Osteoblast (primary cell): ENCODE measurements at regions not wholly inside any gene's neighbourhood (a gene's known extent, or its start where the extent isn't known, plus 50 kb on each side); places are given as distances from the start of the nearest gene placed in this dataset.

Source experiments
- DNase-seq: peaks from one replicate; pipeline ENCODE4 v3.0.0; 2011; ENCODE audit warnings: low spot score, mixed read lengths; ENCODE audit not compliant: insufficient read length; ENCODE audit errors: missing footprints
- H2AFZ ChIP-seq: 2 replicates; pipeline ENCODE4 v1.6.0; 2011; ENCODE audit warnings: mild to moderate bottlenecking, low read length
- H3K27ac ChIP-seq: 2 replicates; pipeline ENCODE4 v1.5.1; 2011; ENCODE audit warnings: mild to moderate bottlenecking, low read depth, low read length, moderate library complexity
- H3K27me3 ChIP-seq: 2 replicates; pipeline ENCODE4 v1.6.0; 2012; ENCODE audit warnings: mild to moderate bottlenecking, control low read depth, inconsistent platforms, low read length, moderate library complexity; ENCODE audit not compliant: insufficient read depth
- H3K36me3 ChIP-seq: 2 replicates; pipeline ENCODE4 v1.5.1; 2011; ENCODE audit warnings: mild to moderate bottlenecking, low read length, control low read depth, moderate library complexity; ENCODE audit not compliant: insufficient read depth
- H3K4me1 ChIP-seq: 2 replicates; pipeline ENCODE4 v1.5.1; 2011; ENCODE audit warnings: mild to moderate bottlenecking, low read length, control low read depth, moderate library complexity; ENCODE audit not compliant: insufficient read depth
- H3K4me2 ChIP-seq: 2 replicates; pipeline ENCODE4 v1.6.0; 2011; ENCODE audit warnings: mild to moderate bottlenecking, low read length; ENCODE audit not compliant: insufficient read depth
- H3K4me3 ChIP-seq: fragments of 200-600 bp; sonication (generic); 3 replicates; pipeline ENCODE4 v1.5.1; 2012; ENCODE audit warnings: mild to moderate bottlenecking, low read length, inconsistent platforms; ENCODE audit not compliant: insufficient read depth
- H3K79me2 ChIP-seq: 2 replicates; pipeline ENCODE4 v1.6.0; 2012; ENCODE audit warnings: mild to moderate bottlenecking, low read length, control low read depth, inconsistent platforms; ENCODE audit not compliant: insufficient read depth
- H3K9me3 ChIP-seq: 2 replicates; pipeline ENCODE4 v1.5.1; 2011; ENCODE audit warnings: low read depth, low read length, control low read depth
- H4K20me1 ChIP-seq: 2 replicates; pipeline ENCODE4 v1.6.0; 2012; ENCODE audit warnings: mild to moderate bottlenecking, low read length, control low read depth; ENCODE audit not compliant: insufficient read depth
- CTCF ChIP-seq: IDR thresholded peaks from 2 replicates; pipeline ENCODE4 v1.5.1; 2011; ENCODE audit warnings: mild to moderate bottlenecking, low read depth, low read length, moderate library complexity; ENCODE audit errors: extremely low read depth

DNA sequence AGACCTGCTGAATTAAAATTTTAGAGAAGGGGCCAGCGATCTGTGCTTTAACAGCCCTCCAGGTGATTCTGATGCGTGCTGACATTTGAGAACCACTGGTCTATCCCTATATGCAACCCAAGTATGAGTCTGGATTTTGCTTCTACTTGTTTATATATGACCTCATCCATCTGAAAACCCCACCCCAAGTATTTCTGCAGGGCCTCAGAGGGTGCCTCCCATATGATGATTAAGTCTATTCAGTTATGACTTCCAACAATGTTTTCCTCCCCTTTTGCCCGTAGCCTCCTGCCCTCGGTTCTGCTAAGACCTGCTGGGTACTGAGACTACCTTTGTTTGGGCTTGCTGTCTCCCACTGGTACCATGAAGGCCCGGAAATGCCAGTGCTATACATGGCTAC is 376.0 kb upstream of the SMARCA2 start:
- no peaks in the 10 kb centered on the region for H3K79me2 ChIP-seq
- DNase-seq, result no peak
- no peaks in the 10 kb centered on the region for H3K4me1 ChIP-seq
- no peaks in the 10 kb centered on the region for H3K9me3 ChIP-seq
- H3K4me3 ChIP-seq, result no peak overlapping the region
- H3K4me2 ChIP-seq, result no peak overlapping the region
- TF ChIP-seq CTCF, result no peak
- H3K36me3 ChIP-seq, result no peaks in the 10 kb centered on the region
- H3K27ac ChIP-seq, result no peak overlapping the region
- no peak overlapping the region for H2AFZ ChIP-seq
- H3K27me3 ChIP-seq, result no peaks in the 10 kb centered on the region
- H4K20me1 ChIP-seq, result no peaks in the 10 kb centered on the region

- no peaks in the 10 kb centered on the region for H4K20me1 ChIP-seq
- no peak overlapping the region for H3K4me2 ChIP-seq
- H3K4me3 ChIP-seq, result no peak overlapping the region
- no peak for TF ChIP-seq CTCF
- H3K36me3 ChIP-seq, result no peaks in the 10 kb centered on the region
- H3K9me3 ChIP-seq, result no peaks in the 10 kb centered on the region
- H2AFZ ChIP-seq, result no peak overlapping the region
- H3K79me2 ChIP-seq, result no peaks in the 10 kb centered on the region
- H3K27me3 ChIP-seq, result no peaks in the 10 kb centered on the region
- no peaks in the 10 kb centered on the region for H3K4me1 ChIP-seq
- peak; percentile 44 for DNase-seq
- H3K27ac ChIP-seq, result no peak overlapping the region
Measured at GRCh38 chr9:1647776-1648175, 367.4 kb upstream of the SMARCA2 start.

DNA sequence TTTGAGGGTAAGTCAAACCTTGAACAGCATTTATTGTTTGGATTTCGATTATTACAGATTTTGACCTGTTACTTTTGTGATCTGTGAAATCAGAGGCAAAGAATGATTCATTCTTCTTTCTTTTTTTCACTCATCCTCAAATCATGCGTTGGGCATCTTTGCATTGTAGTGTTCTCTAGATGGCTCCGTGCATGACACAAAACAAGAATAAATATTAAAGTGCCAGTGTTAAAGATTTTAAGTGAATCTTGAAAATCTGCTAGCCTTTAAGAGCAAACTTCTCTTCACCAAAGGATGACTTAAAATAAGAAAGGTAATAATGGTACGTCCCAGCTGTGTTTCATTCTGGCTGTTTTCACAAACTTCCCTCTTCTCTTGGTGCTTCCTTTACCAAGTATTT is 361.9 kb upstream of the SMARCA2 start:
- TF ChIP-seq CTCF, result no peak
- Histone ChIP-seq H2AFZ (no peak overlapping the region), H3K9me3 (no peaks in the 10 kb centered on the region), H3K4me3 (no peak overlapping the region), H3K27me3 (no peaks in the 10 kb centered on the region), H3K4me1 (no peaks in the 10 kb centered on the region), H3K4me2 (no peak overlapping the region), H3K36me3 (no peaks in the 10 kb centered on the region), H3K27ac (no peak overlapping the region), H4K20me1 (no peaks in the 10 kb centered on the region), H3K79me2 (no peaks in the 10 kb centered on the region)
- DNase-seq, result no peak

GRCh38 chr9:1658661-1659362 is 356.3 kb upstream of the SMARCA2 start:
- Histone ChIP-seq H3K27ac (no peak overlapping the region), H3K27me3 (no peaks in the 10 kb centered on the region), H3K4me2 (no peak overlapping the region), H4K20me1 (no peaks in the 10 kb centered on the region), H3K79me2 (no peaks in the 10 kb centered on the region), H3K4me3 (no peak overlapping the region), H3K4me1 (no peaks in the 10 kb centered on the region), H3K36me3 (no peaks in the 10 kb centered on the region), H2AFZ (no peak overlapping the region), H3K9me3 (no peaks in the 10 kb centered on the region)
- DNase-seq, result no peak
- TF ChIP-seq CTCF, result no peak
